H9 (cell line): ENCODE measurements at regions not wholly inside any gene's neighbourhood (a gene's known extent, or its start where the extent isn't known, plus 50 kb on each side); places are given as distances from the start of the nearest gene placed in this dataset.

Source experiments
- DNase-seq: peaks from one replicate; pipeline ENCODE4 v3.0.0-alpha.2; 2017
- H2AFZ ChIP-seq: one replicate; pipeline ENCODE4 v1.6.1; 2013; ENCODE audit warnings: mild to moderate bottlenecking, low read length, control low read depth, moderate library complexity
- H2AK5ac ChIP-seq: 2 replicates; pipeline ENCODE4 v1.6.1; 2013; ENCODE audit warnings: low read length, control low read depth, mixed read lengths; ENCODE audit not compliant: insufficient read length
- H2BK120ac ChIP-seq: one replicate; pipeline ENCODE4 v1.6.1; 2013; ENCODE audit warnings: low read depth, mild to moderate bottlenecking, low read length, control low read depth, inconsistent platforms; ENCODE audit not compliant: poor library complexity, severe bottlenecking
- H2BK12ac ChIP-seq: 2 replicates; pipeline ENCODE4 v1.6.1; 2013; ENCODE audit warnings: low read length, control low read depth, mixed read lengths, low read depth; ENCODE audit not compliant: insufficient read length
- H2BK15ac ChIP-seq: 2 replicates; pipeline ENCODE4 v1.6.1; 2013; ENCODE audit warnings: low read depth, low read length, control low read depth
- H2BK20ac ChIP-seq: one replicate; pipeline ENCODE4 v1.6.1; 2013; ENCODE audit warnings: low read depth, mild to moderate bottlenecking, low read length, control low read depth, inconsistent platforms; ENCODE audit not compliant: poor library complexity, severe bottlenecking
- H2BK5ac ChIP-seq: 2 replicates; pipeline ENCODE4 v1.6.1; 2013; ENCODE audit warnings: low read length, control low read depth, mixed read lengths; ENCODE audit not compliant: insufficient read length
- H3K14ac ChIP-seq: 2 replicates; pipeline ENCODE4 v1.6.1; 2013; ENCODE audit warnings: low read length, control low read depth; ENCODE audit not compliant: insufficient read depth
- H3K18ac ChIP-seq: 2 replicates; pipeline ENCODE4 v1.6.1; 2013; ENCODE audit warnings: low read depth, mild to moderate bottlenecking, mixed read lengths, low read length, control low read depth; ENCODE audit not compliant: insufficient read length
- H3K23ac ChIP-seq: 2 replicates; pipeline ENCODE4 v1.6.1; 2013; ENCODE audit warnings: low read length, control low read depth, mixed read lengths, low read depth; ENCODE audit not compliant: insufficient read length
- H3K23me2 ChIP-seq: 2 replicates; pipeline ENCODE4 v1.6.1; 2013; ENCODE audit warnings: low read depth, mild to moderate bottlenecking, mixed read lengths, low read length, control low read depth; ENCODE audit not compliant: insufficient read length, poor library complexity, severe bottlenecking
- H3K27ac ChIP-seq: 2 replicates; pipeline ENCODE4 v1.5.1; 2013; ENCODE audit warnings: low read length, control low read depth, mixed read lengths, low read depth; ENCODE audit not compliant: insufficient read length
- H3K27me3 ChIP-seq: 2 replicates; pipeline ENCODE4 v1.6.1; 2013; ENCODE audit warnings: low read length, control low read depth, inconsistent platforms; ENCODE audit not compliant: insufficient read depth
- H3K4ac ChIP-seq: 2 replicates; pipeline ENCODE4 v1.6.1; 2013; ENCODE audit warnings: low read depth, mild to moderate bottlenecking, control low read depth, inconsistent platforms, low read length, moderate library complexity
- H3K4me1 ChIP-seq: 2 replicates; pipeline ENCODE4 v1.6.1; 2013; ENCODE audit warnings: low read length, control low read depth, inconsistent platforms; ENCODE audit not compliant: insufficient read depth
- H3K4me2 ChIP-seq: 2 replicates; pipeline ENCODE4 v1.6.1; 2013; ENCODE audit warnings: low read length, control low read depth, mixed read lengths; ENCODE audit not compliant: insufficient read length, insufficient read depth
- H3K56ac ChIP-seq: 2 replicates; pipeline ENCODE4 v1.6.1; 2013; ENCODE audit warnings: low read depth, mild to moderate bottlenecking, mixed read lengths, low read length, control low read depth; ENCODE audit not compliant: insufficient read length
- H3K79me1 ChIP-seq: 2 replicates; pipeline ENCODE4 v1.6.1; 2013; ENCODE audit warnings: low read depth, mild to moderate bottlenecking, moderate library complexity, low read length, control low read depth, inconsistent platforms; ENCODE audit not compliant: insufficient read depth, poor library complexity, severe bottlenecking
- H3K79me2 ChIP-seq: 2 replicates; pipeline ENCODE4 v1.6.1; 2013; ENCODE audit warnings: low read length, control low read depth, inconsistent platforms; ENCODE audit not compliant: insufficient read depth
- H3K9ac ChIP-seq: 2 replicates; pipeline ENCODE4 v1.6.1; 2013; ENCODE audit warnings: low read length, control low read depth, mixed read lengths; ENCODE audit not compliant: insufficient read length; ENCODE audit errors: extremely low read depth
- H3K9me3 ChIP-seq: one replicate; pipeline ENCODE4 v1.6.1; 2013; ENCODE audit warnings: low read depth, low read length, inconsistent platforms; ENCODE audit not compliant: control insufficient read depth
- H3T11ph ChIP-seq: one replicate; pipeline ENCODE4 v1.6.1; 2013; ENCODE audit warnings: mild to moderate bottlenecking, low read length, control low read depth, inconsistent platforms
- H4K20me1 ChIP-seq: one replicate; pipeline ENCODE4 v1.6.1; 2013; ENCODE audit not compliant: control insufficient read depth, insufficient read length, insufficient read depth
- H4K5ac ChIP-seq: 2 replicates; pipeline ENCODE4 v1.6.1; 2013; ENCODE audit warnings: low read depth, mild to moderate bottlenecking, mixed read lengths, low read length, control low read depth; ENCODE audit not compliant: insufficient read length
- H4K8ac ChIP-seq: replicated peaks from 2 replicates; pipeline ENCODE4 v1.6.1; 2013; ENCODE audit warnings: low read length, control low read depth, mixed read lengths, low read depth; ENCODE audit not compliant: insufficient read length
- H4K91ac ChIP-seq: 2 replicates; pipeline ENCODE4 v1.6.1; 2013; ENCODE audit warnings: low read depth, mild to moderate bottlenecking, moderate library complexity, mixed read lengths, low read length, control low read depth; ENCODE audit not compliant: insufficient read length
- H3K27ac Mint-ChIP-seq, 3 experiments: 2 replicates in 2 of 3; 3 replicates in 1 of 3; pipeline ENCODE4 v1.8.0; 2020 to 2021; ENCODE audit warnings: mixed read lengths in 3 of 3, mild to moderate bottlenecking in 1 of 3, moderate library complexity in 1 of 3
- H3K27me3 Mint-ChIP-seq: 2 replicates; pipeline ENCODE4 v1.8.0; 2021; ENCODE audit warnings: low read depth, mild to moderate bottlenecking, moderate library complexity, mixed read lengths
- H3K36me3 Mint-ChIP-seq, 3 experiments: 2 replicates in 2 of 3; 3 replicates in 1 of 3; pipeline ENCODE4 v1.8.0; 2020 to 2021; ENCODE audit warnings: low read depth in 3 of 3, mixed read lengths in 3 of 3; ENCODE audit not compliant: insufficient read depth in 1 of 3
- H3K4me1 Mint-ChIP-seq, 2 experiments: 2 replicates each; pipeline ENCODE4 v1.8.0; 2020; ENCODE audit warnings: mixed read lengths in 2 of 2
- H3K4me3 Mint-ChIP-seq, 2 experiments: 2 replicates in 1 of 2; 3 replicates in 1 of 2; pipeline ENCODE4 v1.8.0; 2020 to 2021; ENCODE audit warnings: mild to moderate bottlenecking in 2 of 2, mixed read lengths in 2 of 2, moderate library complexity in 1 of 2
- H3K9me3 Mint-ChIP-seq, 2 experiments: 2 replicates in 1 of 2; 3 replicates in 1 of 2; pipeline ENCODE4 v1.8.0; 2020; ENCODE audit warnings: mild to moderate bottlenecking in 2 of 2, mixed read lengths in 2 of 2, moderate library complexity in 1 of 2
- CTCF ChIP-seq: fragments of 200-600 bp; sonication (generic); conservative IDR thresholded peaks from 3 replicates; pipeline ENCODE4 v1.8.0; 2021; ENCODE audit warnings: antibody characterized with exemption, mild to moderate bottlenecking
- WGBS: extraction: QIAGEN DNeasy Blood & Tissue Kit; methylation state at CpG from one replicate; pipeline ENCODE4 v1.1.7; 2013; ENCODE audit warnings: missing lambda C conversion rate, low lambda C conversion rate, mixed read lengths; ENCODE audit not compliant: insufficient read length; ENCODE audit errors: extremely low coverage; 5-methylcytosine and 5-hydroxymethylcytosine counted together

- Histone ChIP-seq H2BK20ac (no peak overlapping the region), H3K4ac (no peak overlapping the region), H3K4me1 (no peaks in the 10 kb centered on the region; the same call in 1 of the 2 replicates), H4K91ac (no peak overlapping the region), H4K8ac (no peak overlapping the region), H2BK15ac (no peak overlapping the region), H3K9ac (no peak overlapping the region), H3T11ph (no peak overlapping the region), H3K14ac (no peak overlapping the region), H4K20me1 (no peaks in the 10 kb centered on the region), H3K56ac (no peak overlapping the region), H3K23me2 (no peaks in the 10 kb centered on the region), H2AK5ac (no peak overlapping the region), H2BK120ac (no peak overlapping the region), H2AFZ (no peak overlapping the region), H3K18ac (no peak overlapping the region), H3K27me3 (no peaks in the 10 kb centered on the region), H3K79me2 (no peaks in the 10 kb centered on the region), H3K79me1 (no peaks in the 10 kb centered on the region), H3K27ac (no peak overlapping the region), H3K4me2 (no peak overlapping the region), H3K23ac (no peak overlapping the region), H4K5ac (no peak overlapping the region), H3K9me3 (no peaks in the 10 kb centered on the region), H2BK5ac (no peak overlapping the region), H2BK12ac (no peak overlapping the region)
- H3K9me3 Mint-ChIP-seq: no peaks in the 10 kb centered on the region; a peak in 1 of 5 replicates
- H3K4me3 Mint-ChIP-seq: no peak overlapping the region
- DNase-seq: no peak
- H3K27ac Mint-ChIP-seq: no peak overlapping the region
- no peak for TF ChIP-seq CTCF
- no CpG with 5 or more reads among the region's 3 CpGs for WGBS
- H3K27me3 Mint-ChIP-seq: no peaks in the 10 kb centered on the region
- H3K4me1 Mint-ChIP-seq: peaks cover 25 to 28% of the 10 kb centered on the region in 2 experiments
- H3K36me3 Mint-ChIP-seq: peaks cover 0 to 5% (median 0%) of the 10 kb centered on the region in 3 experiments; a peak in 1 of 7 replicates
Observed at GRCh38 chr20:11652128-11652527, 265.6 kb upstream of the BTBD3 start.
